Activated naive CD8-positive, alpha-beta T cell treated with anti-CD3 and anti-CD28 coated beads, Interleukin-2, amount 50 U/mL, for 24 hours (primary cell): ENCODE measurements at regions not wholly inside any gene's neighbourhood (a gene's known extent, or its start where the extent isn't known, plus 50 kb on each side); places are given as distances from the start of the nearest gene placed in this dataset.
"Not testable (repeated sequence)": the region's sequence is repeated elsewhere in the genome, so short reads cannot be mapped to it uniquely, and the experiment has no call there.

ENCODE experiments used
- ATAC-seq: fragments of 150-1000 bp; cut with Tn5 transposase; one replicate; pipeline ENCODE4 v1.10.0; 2021
- DNase-seq: peaks from one replicate; pipeline ENCODE4 v3.0.0; 2021
- H3K27ac Mint-ChIP-seq: one replicate; pipeline ENCODE4 v1.8.0; 2021; ENCODE audit warnings: mild to moderate bottlenecking, mixed read lengths
- H3K27me3 Mint-ChIP-seq: one replicate; pipeline ENCODE4 v1.8.0; 2021; ENCODE audit warnings: mixed read lengths
- H3K36me3 Mint-ChIP-seq: one replicate; pipeline ENCODE4 v1.8.0; 2021; ENCODE audit warnings: low read depth, mixed read lengths
- H3K4me1 Mint-ChIP-seq: one replicate; pipeline ENCODE4 v1.8.0; 2021; ENCODE audit warnings: mixed read lengths
- H3K4me3 Mint-ChIP-seq: one replicate; pipeline ENCODE4 v1.8.0; 2021; ENCODE audit warnings: mild to moderate bottlenecking, moderate library complexity, mixed read lengths
- H3K9me3 Mint-ChIP-seq: one replicate; pipeline ENCODE4 v1.8.0; 2021; ENCODE audit warnings: mixed read lengths

DNA sequence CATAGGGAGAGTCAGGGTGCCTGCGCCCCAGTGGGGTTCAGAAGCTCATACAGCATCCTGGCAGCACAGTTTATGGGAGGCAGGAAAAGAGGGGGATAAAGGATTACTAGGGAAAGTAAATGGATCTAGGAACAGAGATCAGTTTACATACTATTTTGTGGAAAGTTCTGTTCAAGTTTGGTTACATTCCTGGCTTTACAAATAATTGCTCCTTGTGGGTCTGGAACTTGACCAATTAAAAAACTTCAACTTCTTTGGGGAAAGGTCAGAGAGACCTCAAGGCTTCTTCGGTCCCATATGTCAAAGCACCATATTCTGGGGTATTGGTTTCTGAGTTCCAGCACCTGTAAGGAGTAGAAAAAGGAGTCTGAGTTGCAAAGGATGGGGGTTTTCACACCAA is 64.1 kb downstream of the ZDHHC19 start:
- no peaks in the 10 kb centered on the region for H3K36me3 Mint-ChIP-seq
- no peak overlapping the region for H3K4me3 Mint-ChIP-seq
- H3K27me3 Mint-ChIP-seq: no peaks in the 10 kb centered on the region
- no peak overlapping the region for H3K27ac Mint-ChIP-seq
- peaks cover 7% of the 10 kb centered on the region for H3K4me1 Mint-ChIP-seq
- peaks cover 3% of the 10 kb centered on the region for H3K9me3 Mint-ChIP-seq
- DNase-seq (no peak), ATAC-seq (no peak)

DNA sequence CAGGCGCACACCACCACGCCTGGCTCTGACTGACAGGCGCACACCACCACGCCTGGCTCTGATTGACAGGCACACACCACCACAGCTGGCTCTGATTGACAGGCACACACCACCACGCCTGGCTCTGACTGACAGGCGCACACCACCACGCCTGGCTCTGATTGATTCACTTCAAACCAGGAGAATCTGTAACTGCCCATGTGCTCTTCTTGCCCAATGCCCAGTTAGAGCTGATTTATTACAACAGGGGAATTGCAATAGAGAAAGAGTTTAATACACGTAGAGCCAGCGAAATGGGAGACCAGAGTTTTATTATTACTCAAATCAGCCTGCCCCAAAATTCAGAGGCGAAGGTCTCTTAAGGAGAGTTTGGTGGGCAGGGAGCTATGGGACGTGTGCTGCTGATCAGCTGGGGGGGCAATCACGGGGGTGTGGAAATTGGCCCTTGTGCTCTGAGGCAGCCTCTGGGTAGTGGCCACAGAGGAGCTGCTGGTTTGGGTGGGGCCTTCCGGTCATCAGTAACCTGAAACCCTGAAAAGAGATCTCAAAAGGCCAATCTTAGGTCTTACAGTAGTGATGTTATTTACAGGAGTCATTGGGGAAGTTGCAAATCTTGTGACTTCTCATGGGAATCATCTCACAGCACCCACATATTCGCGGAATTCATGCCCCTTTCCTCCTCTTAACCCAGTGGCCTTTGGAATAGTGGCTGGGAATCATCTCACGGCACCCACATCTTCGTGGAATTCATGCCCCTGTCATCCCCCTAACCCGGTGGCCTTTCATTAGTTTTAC is 63.8 kb upstream of the TFRC start:
- DNase-seq: no peak
- no peak for ATAC-seq
- Mint-ChIP-seq H3K4me1 (peaks cover 17% of the 10 kb centered on the region), H3K27ac (no peak overlapping the region), H3K36me3 (no peaks in the 10 kb centered on the region), H3K9me3 (no peaks in the 10 kb centered on the region), H3K4me3 (no peak overlapping the region), H3K27me3 (no peaks in the 10 kb centered on the region)

DNA sequence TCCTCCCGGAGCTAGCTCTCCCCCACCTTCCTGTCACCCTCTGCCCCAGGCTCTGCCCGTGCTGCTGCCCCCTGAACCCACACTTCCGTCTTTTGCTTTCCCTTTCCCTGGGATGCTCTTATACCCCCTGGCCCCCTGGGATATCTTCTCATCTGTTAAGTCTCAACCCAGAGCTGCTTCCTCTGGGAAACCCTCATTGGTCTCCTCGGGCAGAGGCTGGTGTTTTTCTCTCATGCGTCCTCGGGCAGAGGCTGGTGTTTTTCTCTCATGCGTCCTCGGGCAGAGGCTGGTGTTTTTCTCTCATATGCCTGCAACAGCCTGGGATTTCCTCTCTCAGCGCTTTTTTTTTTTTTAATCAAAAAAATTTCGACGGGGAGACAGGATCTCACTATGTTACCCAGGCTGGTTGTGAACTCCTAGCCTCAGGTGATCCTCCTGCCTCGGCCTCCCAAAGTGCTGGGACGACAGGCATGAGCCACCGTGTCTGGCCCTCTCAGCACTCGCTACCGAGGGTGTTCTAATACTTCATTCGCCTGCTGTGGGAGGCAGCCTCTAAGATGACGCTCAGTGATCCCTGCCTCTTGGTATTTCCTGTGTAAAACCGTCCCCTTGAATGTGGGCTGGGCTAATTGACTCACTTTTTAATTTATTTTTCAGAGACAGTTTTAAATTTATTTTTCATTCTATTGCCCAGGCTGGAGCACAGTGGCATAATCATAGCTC is 62.7 kb upstream of the TFRC start:
- H3K4me1 Mint-ChIP-seq: peaks cover 25% of the 10 kb centered on the region
- H3K9me3 Mint-ChIP-seq: no peaks in the 10 kb centered on the region
- H3K4me3 Mint-ChIP-seq: no peak overlapping the region
- H3K27ac Mint-ChIP-seq: peak overlapping the region; percentile 60
- no peaks in the 10 kb centered on the region for H3K36me3 Mint-ChIP-seq
- no peaks in the 10 kb centered on the region for H3K27me3 Mint-ChIP-seq
- ATAC-seq (no peak), DNase-seq (no peak)

DNA sequence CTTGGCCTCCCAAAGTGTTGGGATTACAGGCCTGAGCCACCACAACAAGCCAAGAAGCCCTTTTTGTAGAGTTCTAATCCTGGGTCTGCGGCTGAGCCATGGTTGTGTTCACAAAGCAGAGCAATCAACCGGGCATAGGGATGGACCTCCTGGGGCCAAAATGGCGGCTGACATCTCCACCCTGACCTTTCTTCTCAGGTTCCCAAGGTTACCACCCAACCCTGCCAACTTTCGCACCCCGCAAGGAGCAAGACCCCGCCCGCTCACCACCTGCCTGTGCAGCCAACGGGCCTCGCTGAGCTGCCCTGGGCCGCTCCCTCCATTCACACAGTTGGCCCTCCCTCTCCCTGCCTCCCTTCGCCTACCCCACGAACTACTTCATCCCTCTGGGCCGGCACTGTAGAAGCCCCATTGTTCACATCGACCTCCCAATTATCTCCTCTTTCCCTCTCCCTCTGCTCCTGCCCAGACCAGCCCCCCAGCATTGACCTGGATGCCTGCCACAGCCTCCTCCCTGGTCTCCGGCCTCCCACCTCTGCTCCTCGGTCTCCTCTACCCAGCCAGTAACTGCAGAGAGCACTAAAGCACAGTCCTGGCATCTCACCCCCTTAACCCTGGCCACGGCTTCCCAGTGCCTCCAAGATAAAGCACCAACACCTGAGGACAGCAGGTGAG is 62.0 kb upstream of the TFRC start:
- no peak overlapping the region for H3K4me3 Mint-ChIP-seq
- no peaks in the 10 kb centered on the region for H3K9me3 Mint-ChIP-seq
- H3K4me1 Mint-ChIP-seq: peaks cover 25% of the 10 kb centered on the region
- H3K36me3 Mint-ChIP-seq: no peaks in the 10 kb centered on the region
- peak overlapping the region; percentile 60 for H3K27ac Mint-ChIP-seq
- H3K27me3 Mint-ChIP-seq: no peaks in the 10 kb centered on the region
- DNase-seq (no peak), ATAC-seq (no peak)

DNA sequence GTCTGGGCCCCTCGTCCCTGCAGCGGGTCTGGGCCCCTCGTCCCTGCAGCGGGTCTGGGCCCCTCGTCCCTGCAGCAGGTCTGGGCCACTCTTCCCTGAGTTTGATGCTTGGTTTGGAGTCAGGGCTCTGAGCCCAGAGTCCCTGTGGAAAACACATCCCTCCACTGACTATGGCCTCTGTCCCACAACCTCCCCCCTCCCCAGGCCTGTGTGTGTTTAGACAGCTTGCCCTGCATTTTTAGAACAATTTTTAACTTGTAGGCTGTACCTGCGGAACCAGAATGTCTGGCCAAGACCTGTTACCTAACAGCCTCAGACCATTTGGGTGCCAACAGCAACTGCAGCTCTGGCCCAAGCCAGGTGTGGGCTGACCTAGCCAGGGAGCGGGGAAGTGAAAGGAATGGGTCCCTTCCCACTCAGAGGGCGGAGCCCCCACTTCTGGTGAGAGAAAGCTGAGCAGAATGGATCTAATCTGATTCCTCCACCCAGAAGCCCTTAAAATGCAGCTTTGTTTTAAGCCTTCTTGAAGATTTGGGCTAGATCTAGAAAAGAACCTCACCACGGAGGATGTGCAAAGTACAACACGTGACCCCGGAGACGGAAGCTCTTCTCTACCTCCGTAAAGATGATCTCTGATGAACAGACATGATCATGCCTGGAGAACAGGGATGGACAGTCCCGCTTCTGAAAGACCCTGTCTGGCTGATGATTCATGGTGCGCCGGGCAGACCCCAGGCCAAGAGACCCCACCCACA is 60.5 kb upstream of the TFRC start:
- Mint-ChIP-seq H3K9me3 (no peaks in the 10 kb centered on the region), H3K27me3 (no peaks in the 10 kb centered on the region), H3K4me1 (peaks cover 25% of the 10 kb centered on the region), H3K4me3 (no peak overlapping the region), H3K36me3 (no peaks in the 10 kb centered on the region), H3K27ac (no peak overlapping the region)
- ATAC-seq: no peak
- no peak for DNase-seq

DNA sequence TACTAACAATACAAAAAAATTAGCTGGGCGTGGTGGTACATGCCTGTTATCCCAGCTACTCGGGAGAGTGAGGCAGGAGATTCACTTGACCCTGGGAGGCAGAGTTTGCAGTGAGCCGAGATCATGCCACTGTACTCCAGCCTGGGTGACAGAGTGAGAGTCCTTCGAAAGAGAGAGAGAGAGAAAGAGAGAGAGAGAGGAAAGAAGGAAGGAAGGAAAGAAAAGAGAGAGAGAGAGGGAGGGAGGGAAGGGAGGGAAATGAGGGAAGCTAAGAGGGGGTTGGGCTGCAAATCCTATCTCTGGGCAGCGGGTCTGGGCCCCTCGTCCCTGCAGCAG is 59.9 kb upstream of the TFRC start:
- no peaks in the 10 kb centered on the region for H3K9me3 Mint-ChIP-seq

DNA sequence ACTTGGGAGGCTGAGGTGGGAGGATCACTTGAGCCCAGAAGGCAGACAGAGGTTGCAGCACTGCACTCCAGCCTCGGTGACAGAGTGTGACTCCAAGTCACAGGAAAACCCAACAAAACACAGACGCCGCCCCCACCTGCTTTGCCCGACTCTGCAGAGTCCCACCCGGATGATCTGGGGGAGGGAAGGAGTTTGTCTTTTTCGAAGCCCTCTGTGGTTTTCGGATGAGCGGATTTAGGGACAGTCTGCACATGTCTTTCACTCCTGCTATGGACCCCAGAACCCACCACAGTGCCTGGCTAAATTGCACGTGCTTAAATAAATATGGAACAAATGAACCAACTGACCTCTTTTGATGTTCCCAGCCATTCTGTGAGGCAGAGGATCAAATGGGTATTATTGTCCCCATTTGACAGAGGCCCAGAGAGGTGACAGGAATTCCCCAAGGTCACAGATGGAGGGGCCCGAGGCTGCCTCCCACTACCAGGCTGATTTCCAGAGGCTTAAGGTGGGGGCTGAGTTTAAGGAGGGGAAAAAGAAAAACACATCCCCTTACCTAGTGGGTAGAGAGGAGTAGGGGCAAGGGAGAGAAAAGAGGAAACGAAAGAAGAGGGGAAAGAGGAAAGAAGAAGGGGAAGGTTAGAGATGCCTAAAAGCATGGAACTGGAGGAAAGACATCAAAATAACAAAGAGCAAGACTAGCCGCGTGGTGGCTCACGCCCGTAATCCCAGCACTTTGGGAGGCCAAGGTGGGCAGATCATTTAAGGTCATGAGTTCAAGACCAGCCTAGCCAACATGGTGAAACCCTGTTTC is 59.4 kb upstream of the TFRC start:
- no peak overlapping the region for H3K4me3 Mint-ChIP-seq
- ATAC-seq (no peak), DNase-seq (no peak)
- no peak overlapping the region for H3K27ac Mint-ChIP-seq
- H3K4me1 Mint-ChIP-seq: peaks cover 23% of the 10 kb centered on the region
- H3K27me3 Mint-ChIP-seq: no peaks in the 10 kb centered on the region
- no peaks in the 10 kb centered on the region for H3K36me3 Mint-ChIP-seq
- no peaks in the 10 kb centered on the region for H3K9me3 Mint-ChIP-seq

More for the DNA sequence above, 59.9 kb upstream of the TFRC start:
- Mint-ChIP-seq H3K4me1 (peaks cover 23% of the 10 kb centered on the region), H3K36me3 (no peaks in the 10 kb centered on the region), H3K27ac (no peak overlapping the region), H3K4me3 (no peak overlapping the region), H3K27me3 (no peaks in the 10 kb centered on the region)
- ATAC-seq: no peak
- DNase-seq: no peak

DNA sequence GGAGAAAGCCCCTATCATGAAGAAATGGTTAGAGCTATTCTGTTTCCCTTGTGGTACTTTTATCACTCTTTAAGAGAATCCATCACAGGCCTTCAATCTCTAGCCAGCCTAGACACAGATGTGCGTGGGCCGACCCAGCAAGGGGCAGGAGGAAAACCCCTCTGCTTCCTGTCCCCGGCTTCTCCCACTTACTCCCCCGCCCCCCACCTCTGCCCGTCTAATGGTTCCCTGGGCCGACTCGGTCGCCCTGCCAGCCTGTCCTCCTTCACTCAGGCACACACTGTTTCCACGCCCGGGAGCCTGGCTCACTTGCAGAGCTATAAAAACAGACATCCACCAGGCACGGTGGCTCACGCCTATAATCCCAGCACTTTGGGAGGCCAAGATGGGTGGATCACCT is 58.3 kb upstream of the TFRC start:
- H3K27me3 Mint-ChIP-seq: no peaks in the 10 kb centered on the region
- peaks cover 23% of the 10 kb centered on the region for H3K4me1 Mint-ChIP-seq
- H3K36me3 Mint-ChIP-seq: no peaks in the 10 kb centered on the region
- H3K9me3 Mint-ChIP-seq: no peaks in the 10 kb centered on the region
- no peak overlapping the region for H3K27ac Mint-ChIP-seq
- ATAC-seq (no peak), DNase-seq (peak; percentile 31)
- H3K4me3 Mint-ChIP-seq: no peak overlapping the region

DNA sequence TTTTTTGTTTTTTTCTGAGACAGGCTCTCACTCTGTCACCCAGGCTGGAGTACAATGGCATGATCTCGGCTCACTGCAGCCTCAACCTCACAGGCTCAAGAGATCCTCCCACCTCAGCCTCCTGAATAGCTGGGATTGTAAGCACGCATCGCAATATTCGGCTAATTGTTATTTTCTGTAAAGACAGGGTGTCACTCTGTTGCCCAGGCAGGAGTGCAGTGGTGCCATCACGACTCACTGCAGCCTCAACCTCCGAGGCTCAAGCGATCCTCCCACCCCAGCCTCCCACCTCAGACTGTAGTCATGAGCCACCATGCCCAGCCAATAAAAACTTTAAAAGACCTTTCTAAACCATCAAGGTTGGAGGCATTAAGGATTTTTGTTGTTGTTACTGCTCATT is 57.4 kb upstream of the TFRC start:
- ATAC-seq (no peak), DNase-seq (no peak)
- H3K4me3 Mint-ChIP-seq: no peak overlapping the region
- H3K36me3 Mint-ChIP-seq: no peaks in the 10 kb centered on the region
- H3K27ac Mint-ChIP-seq: no peak overlapping the region
- no peaks in the 10 kb centered on the region for H3K9me3 Mint-ChIP-seq
- peaks cover 22% of the 10 kb centered on the region for H3K4me1 Mint-ChIP-seq
- no peaks in the 10 kb centered on the region for H3K27me3 Mint-ChIP-seq

DNA sequence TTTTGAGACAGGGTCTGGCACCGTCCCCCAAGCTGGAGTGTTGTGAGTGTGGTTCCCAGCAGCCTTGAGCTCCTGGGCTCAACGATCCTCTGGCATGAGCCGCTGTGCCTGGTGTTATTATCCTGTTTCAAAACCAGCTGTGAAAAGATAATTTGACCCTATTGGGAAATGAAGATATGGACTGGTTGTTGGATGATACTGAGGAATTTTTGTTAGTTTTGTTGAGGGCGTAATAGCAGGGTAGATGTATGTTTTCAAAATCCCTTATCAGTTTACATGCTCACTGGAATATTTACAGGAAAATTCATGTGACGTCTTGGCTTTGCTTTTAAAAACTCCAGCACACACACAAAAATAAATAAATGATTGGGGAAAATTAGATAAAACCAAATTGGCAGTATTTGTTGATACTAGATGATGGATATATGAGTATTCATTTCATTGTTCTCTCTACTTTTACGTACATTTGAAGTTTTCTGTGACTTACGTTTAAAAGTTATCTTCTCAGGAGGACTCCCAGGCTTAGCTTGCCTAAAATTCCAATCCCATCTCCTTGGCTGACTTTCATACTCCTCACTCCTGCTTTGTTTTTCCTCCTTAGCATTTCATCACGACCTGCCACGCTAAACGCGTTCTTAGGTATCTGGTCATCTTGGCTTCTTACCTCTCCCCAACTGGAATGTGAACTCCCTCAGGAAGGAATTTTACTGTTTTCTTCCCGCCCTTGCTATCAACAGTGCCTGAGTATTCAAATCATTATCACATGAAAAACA is 56.8 kb upstream of the TFRC start:
- Mint-ChIP-seq H3K4me3 (no peak overlapping the region), H3K9me3 (no peaks in the 10 kb centered on the region), H3K36me3 (no peaks in the 10 kb centered on the region), H3K27ac (no peak overlapping the region), H3K27me3 (no peaks in the 10 kb centered on the region), H3K4me1 (peaks cover 19% of the 10 kb centered on the region)
- no peak for ATAC-seq
- DNase-seq: no peak

DNA sequence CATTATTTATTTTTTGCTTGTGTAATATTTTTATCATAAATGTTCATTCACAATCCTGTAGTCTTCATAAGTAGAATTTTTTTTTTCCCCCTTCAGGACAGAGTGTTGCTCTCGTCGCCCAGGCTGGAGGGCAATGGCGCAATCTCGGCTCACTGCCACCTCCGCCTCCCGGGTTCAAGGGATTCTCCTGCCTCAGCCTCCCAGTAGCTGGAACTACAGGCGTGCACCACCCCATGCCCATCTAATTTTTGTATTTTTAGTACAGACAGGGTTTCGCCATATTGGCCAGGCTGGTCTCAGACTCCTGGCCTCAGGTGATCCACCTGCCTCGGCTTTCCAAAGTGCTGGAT is 54.7 kb upstream of the TFRC start:
- H3K27ac Mint-ChIP-seq, H3K36me3 Mint-ChIP-seq, H3K4me3 Mint-ChIP-seq, DNase-seq, ATAC-seq, H3K27me3 Mint-ChIP-seq, H3K9me3 Mint-ChIP-seq: not testable (repeated sequence)
- peaks cover 19% of the 10 kb centered on the region for H3K4me1 Mint-ChIP-seq

DNA sequence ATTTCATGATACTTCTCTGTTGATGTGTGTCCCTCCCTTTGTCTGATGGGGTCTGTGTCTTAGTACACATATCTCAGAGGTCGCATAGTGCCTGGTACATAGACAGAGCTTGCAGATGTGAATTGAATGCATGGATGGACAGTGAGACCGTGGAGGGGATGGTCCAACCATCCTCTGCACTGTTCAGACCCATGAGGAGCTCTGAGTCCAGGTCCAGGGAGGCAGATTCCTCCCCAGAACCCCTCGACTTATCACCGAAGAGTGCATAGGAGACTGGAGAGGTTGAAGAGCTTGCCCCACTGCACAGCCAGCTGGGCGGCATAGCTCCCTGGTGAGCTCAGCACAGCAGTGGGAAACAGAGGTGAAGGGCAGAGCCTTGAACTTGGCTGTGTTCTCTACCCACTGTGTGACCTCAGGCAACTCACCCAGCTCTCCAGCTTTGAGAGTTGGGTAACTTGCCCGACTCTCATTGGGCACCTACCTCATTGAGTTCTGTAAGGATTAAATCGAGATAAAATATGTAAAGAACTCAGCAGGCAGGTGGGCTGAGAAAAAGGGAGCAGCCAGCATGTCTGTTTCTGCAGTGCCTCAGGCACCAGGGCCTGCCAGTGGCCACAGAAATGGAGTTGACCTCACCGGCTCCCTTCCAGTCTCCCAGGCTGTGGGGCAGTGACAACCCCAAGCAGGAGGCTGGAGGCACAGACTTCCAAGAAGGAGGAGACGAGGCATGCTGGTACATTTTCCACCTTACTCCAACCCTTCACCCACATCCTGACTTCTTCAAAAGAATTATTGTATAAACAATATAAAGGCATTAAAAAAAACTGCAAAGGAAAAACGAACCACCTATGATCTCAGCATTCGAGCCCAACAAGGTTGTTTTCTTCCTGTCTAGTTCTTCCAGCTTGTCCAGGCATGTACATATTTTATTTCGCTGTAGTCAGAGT is 54.1 kb upstream of the TFRC start:
- Mint-ChIP-seq H3K27ac (no peak overlapping the region), H3K36me3 (no peaks in the 10 kb centered on the region), H3K27me3 (no peaks in the 10 kb centered on the region), H3K4me1 (peaks cover 12% of the 10 kb centered on the region), H3K9me3 (no peaks in the 10 kb centered on the region), H3K4me3 (no peak overlapping the region)
- no peak for ATAC-seq
- no peak for DNase-seq

DNA sequence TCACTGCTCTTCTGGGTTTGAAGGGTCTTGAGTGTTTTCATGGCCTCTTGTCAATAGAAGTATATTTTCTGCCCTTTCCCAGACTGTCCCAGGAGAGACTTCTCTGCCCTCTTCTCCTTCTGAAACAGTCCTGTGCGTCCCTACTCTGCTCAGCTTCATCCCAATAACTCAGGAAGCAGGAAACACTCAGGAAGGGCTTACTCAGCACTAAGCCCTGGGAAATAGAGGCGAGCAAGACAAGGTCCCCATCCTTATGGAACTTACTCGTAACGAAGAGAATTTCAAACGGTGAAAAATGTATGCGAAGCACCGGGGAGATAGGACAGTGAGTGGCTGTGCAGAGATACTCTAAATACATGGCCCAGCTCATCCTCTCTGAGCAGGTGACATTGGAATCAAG is 52.8 kb upstream of the TFRC start:
- ATAC-seq (no peak), DNase-seq (no peak)
- no peaks in the 10 kb centered on the region for H3K36me3 Mint-ChIP-seq
- no peak overlapping the region for H3K4me3 Mint-ChIP-seq
- H3K27me3 Mint-ChIP-seq: no peaks in the 10 kb centered on the region
- H3K27ac Mint-ChIP-seq: no peak overlapping the region
- H3K4me1 Mint-ChIP-seq: no peaks in the 10 kb centered on the region
- H3K9me3 Mint-ChIP-seq: no peaks in the 10 kb centered on the region
